ENCODE measurements at regions not wholly inside any gene's neighbourhood (a gene's known extent, or its start where the extent isn't known, plus 50 kb on each side); places are given as distances from the start of the nearest gene placed in this dataset.

- DNase-seq (ENCODE audit: low read depth, low spot score) = no peak
Measured at GRCh38 chr1:177585302-177586220, 384.3 kb downstream of the SEC16B start.

DNA sequence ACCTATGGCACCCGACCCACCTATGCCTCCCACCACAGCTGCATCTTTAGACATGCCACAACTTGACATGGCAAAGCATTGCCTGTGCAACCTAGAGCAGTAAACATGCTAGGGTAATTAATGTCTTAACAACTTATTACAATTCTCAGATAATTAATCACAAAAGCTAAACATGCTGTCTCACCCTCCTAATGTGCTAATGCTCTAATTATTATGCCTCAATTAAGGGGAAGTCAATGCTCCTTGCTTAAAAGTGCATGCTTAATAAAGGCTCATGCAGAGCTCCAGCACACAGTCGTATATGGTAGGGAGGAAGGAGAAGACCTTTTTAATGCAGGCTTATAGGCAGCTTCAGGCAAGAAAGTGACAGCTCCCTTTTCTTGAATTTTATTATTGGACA is 396.0 kb downstream of the SEC16B start:
- no peak for DNase-seq (ENCODE audit: low read depth, low spot score)

GRCh38 chr1:177571485-177572076 is 398.3 kb downstream of the SEC16B start:
- DNase-seq (ENCODE audit: low read depth, low spot score) = no peak

DNA sequence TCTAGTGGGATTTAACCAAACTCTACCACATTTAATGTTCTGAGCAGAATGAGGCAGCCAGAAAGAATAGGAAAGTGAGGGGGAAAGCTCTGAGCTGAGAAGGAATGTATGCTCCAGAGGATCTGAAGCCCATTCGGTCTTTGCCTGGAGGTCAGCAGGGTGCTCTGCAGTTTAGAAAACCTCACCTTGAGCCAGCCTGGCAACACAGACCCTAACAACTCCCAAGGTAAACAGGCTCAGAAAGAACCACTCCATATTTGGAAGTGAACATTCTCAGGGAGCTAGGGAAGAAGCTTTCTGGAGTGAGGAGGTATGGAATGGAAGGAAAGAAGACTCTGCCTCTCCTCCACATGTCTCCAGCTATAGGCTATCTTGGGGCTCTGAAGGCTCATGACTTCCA is 398.8 kb downstream of the SEC16B start:
- DNase-seq (ENCODE audit: low read depth, low spot score) = no peak

GRCh38 chr1:177569476-177569875 is 398.7 kb downstream of the BRINP2 start:
- no peak for DNase-seq (ENCODE audit: low read depth, low spot score)

DNA sequence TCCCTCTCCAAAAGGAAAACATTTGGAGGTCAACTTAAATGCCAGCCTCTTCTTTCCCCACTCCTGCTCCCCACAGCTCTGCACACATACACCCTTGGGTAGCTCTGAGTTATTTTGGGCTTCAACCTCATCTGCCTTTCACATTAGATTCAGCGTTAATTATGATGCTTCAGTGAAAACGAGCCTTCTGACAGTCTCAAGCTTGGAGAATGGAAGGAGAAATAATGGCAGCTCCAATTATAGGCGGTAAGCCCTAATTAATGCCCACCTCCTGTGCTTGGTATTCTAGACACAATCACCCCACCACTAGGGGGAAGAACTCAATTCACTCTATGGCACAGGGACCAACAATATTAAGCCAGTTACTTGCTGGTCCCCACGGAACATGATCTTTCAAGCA is 397.9 kb downstream of the BRINP2 start:
- no peak for DNase-seq (ENCODE audit: low read depth, low spot score)

DNA sequence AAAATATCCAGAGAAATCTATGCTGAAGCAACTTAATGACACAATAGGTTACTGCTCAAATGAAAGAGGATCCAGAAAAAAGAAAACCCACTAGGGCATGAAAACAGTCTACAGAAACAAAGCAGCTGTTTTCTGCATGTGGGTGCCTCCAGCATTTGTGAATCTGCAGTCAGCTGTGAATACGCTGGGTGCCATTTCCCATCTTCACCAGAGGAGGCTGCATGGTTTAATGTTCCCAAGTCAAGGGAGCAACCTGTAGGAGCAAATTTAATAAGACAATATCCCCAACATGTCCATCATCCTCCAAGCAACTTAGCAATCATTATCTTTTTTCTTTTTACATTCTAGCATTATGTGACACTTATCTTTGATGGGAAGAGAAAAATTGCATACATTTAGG is 396.6 kb downstream of the BRINP2 start:
- DNase-seq (ENCODE audit: low read depth, low spot score) = no peak

DNA sequence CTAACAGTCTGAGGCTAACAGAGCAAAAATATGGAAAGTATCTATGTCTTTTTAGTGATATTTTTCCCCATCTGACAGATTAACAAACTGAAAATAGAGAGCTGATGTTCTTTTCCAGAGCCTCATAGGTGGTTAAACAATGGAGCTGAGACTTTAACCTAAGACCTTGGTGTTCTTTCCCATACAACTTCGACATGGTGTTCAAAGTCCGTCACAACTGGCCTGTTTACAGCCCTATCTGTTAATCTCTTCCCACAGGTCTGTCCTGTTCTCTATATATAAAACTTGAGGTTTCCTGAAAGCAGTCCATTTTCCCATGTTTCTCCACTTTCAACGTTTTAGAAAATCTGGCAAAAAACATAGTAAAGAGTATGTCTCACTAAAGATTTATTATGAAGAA is 395.7 kb downstream of the BRINP2 start:
- no peak for DNase-seq (ENCODE audit: low read depth, low spot score)

- no peak for DNase-seq (ENCODE audit: low read depth, low spot score)
Measured at GRCh38 chr1:177561436-177561835, 390.7 kb downstream of the BRINP2 start.

DNA sequence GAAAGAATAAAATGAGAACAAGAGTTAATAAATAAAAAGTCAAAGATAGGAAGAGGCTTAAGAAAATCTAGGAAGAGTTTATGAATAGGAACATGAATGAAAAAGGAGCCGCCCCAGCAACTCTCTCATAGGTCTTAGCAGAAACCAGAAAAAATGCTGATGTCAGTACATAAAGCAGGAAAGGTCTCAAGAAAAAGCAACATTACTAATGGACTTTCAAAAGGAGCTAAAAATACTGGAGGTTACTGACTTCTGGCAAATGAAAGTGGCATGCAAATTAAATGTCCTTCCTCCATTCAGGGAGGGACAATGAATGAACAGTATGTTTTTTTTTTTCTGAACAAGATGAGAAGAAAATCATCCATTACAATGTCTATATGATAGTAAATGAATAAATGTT is 387.6 kb downstream of the BRINP2 start:
- no peak for DNase-seq (ENCODE audit: low read depth, low spot score)

GRCh38 chr1:177556163-177556562 is 385.4 kb downstream of the BRINP2 start:
- no peak for DNase-seq (ENCODE audit: low read depth, low spot score)

DNA sequence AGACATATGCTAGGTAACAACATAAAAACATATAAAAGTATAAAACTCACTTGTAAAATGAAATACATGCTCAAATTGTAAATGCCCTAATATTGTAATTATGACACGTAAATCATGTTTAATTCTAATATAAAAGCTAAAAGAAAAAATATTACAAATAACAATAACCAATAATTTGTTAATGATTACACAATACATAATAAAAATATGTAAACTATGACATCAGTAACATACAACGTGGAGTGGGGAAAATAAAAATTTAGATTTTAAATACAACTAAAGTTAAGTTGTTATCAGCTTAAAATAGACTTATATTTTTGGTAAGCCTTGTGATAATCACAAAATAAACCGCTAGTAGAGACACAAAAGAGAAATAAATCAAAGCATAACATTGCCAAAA is 376.4 kb downstream of the BRINP2 start:
- no peak for DNase-seq (ENCODE audit: low read depth, low spot score)

GRCh38 chr1:177546346-177546745 is 375.6 kb downstream of the BRINP2 start:
- no peak for DNase-seq (ENCODE audit: low read depth, low spot score)

- no peak for DNase-seq (ENCODE audit: low read depth, low spot score)
Measured at GRCh38 chr1:177526201-177526600, 355.4 kb downstream of the BRINP2 start.

DNA sequence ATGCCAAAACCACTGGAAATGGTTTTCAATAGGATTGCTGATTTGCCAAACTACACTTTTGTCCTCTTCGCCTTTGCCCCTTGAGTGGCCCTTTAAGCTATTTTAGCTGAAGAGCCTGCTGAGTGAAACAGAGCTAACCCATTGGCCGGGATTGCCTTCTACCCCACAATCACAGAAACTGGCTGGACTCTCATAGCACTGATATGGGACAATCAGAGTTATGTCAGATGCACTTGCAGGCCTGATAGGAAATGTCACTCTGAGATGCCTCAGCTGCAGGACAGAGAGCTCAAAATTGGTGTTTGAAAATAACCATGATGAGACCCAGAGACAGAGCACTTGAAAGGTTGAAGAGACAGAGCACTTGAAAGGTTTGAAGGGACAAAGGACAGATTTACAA is 354.4 kb downstream of the BRINP2 start:
- no peak for DNase-seq (ENCODE audit: low read depth, low spot score)

DNA sequence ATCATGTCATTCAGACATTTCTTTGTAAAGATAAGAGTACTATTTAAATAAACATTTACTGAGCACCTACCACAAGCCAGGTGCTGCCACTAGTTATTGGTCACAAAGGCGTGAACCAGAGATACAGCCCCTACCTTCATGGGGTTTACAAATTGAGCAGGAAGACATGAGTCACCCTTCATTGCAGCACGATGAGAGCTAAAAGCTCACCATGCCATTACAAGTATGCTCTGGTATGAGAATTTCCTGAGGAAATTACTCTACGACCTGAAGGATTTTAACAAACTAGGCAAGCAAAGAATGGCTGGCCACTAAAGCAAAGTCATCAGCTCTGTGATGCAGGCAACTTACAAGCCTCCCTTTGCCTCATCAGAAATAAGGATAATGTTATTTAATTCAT is 346.8 kb downstream of the BRINP2 start:
- DNase-seq (ENCODE audit: low read depth, low spot score) = no peak

DNA sequence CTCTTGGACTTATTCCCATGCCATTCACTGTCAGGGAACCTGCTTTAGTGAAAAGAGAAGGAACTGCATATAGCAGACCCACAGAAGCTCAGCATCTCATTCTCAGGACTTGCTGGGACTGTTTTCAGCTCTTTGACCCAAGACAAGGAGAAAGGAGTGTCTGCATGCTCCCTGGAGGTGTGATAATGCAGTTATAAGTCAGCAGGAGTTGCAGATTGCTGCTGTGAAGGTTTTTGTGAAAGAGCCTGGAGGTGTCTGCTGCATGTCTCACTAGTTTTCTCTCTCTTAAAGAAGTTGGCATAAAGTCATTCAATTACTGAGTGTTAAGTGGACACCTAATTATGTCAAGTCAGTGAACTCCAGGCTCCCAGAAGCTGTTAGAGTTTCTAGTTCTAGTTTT is 343.4 kb downstream of the BRINP2 start:
- DNase-seq (ENCODE audit: low read depth, low spot score) = no peak

GRCh38 chr1:177511036-177511435 is 340.3 kb downstream of the BRINP2 start:
- DNase-seq (ENCODE audit: low read depth, low spot score) = no peak

- no peak for DNase-seq (ENCODE audit: low read depth, low spot score)
Measured at GRCh38 chr1:177505905-177506590, 335.3 kb downstream of the BRINP2 start.

- no peak for DNase-seq (ENCODE audit: low read depth, low spot score)
Measured at GRCh38 chr1:177495878-177496277, 325.1 kb downstream of the BRINP2 start.

- no peak for DNase-seq (ENCODE audit: low read depth, low spot score)
Measured at GRCh38 chr1:177490786-177491185, 320.0 kb downstream of the BRINP2 start.

- no peak for DNase-seq (ENCODE audit: low read depth, low spot score)
Measured at GRCh38 chr1:177490036-177490639, 319.4 kb downstream of the BRINP2 start.

Data from smooth muscle cell of the brain vasculature (primary cell).